ENCODE measurements at regions not wholly inside any gene's neighbourhood (a gene's known extent, or its start where the extent isn't known, plus 50 kb on each side); places are given as distances from the start of the nearest gene placed in this dataset.

DNA sequence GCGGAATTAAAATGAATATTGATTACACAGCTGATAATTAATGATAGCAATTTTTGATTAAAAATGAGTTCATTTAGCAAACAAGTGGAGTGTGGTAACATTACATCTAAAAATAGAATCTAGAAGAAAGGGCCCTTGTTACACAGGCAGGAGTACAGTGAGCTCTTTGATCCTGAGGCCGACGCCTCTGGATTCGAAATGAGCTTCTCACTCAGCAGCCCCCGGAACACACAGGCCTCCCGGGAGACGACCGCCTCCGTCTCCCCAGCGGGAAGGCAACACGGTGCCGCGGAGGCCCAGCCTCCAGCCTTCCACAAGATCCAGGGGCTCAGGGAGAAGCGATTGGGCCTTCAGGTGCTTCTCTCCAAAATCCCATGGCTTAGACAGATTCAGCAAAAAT is 379.1 kb downstream of the BRD1 start:
- Histone ChIP-seq H3K9me3 (ENCODE audit: control insufficient read depth in 1 of 2, insufficient read depth in 1 of 2, low read depth in 1 of 2, low read length in 2 of 2) (no peaks in the 10 kb centered on the region), H3K4me1 (ENCODE audit: control insufficient read depth in 1 of 2, insufficient read depth in 2 of 2, low read length in 2 of 2) (no peaks in the 10 kb centered on the region), H3K27ac (ENCODE audit: low read depth, low read length) (no peak overlapping the region), H2AFZ (ENCODE audit: low read depth, low read length, poor library complexity, severe bottlenecking) (no peak overlapping the region), H3K27me3 (ENCODE audit: insufficient read depth, low read length) (no peaks in the 10 kb centered on the region), H3K9ac (ENCODE audit: low read length) (no peak overlapping the region), H3K36me3 (ENCODE audit: control insufficient read depth in 1 of 2, insufficient read depth in 2 of 2, low read length in 2 of 2) (no peaks in the 10 kb centered on the region), H3K9me2 (ENCODE audit: insufficient read depth) (no peaks in the 10 kb centered on the region), H3K79me2 (ENCODE audit: insufficient read depth, low read length) (no peaks in the 10 kb centered on the region), H3K4me2 (ENCODE audit: low read length) (no peak overlapping the region), H3K4me3 (replicated peaks in 1 of 2; ENCODE audit: low read depth in 1 of 2, low read length in 2 of 2) (no peak overlapping the region), H4K20me1 (ENCODE audit: insufficient read depth) (no peaks in the 10 kb centered on the region)
- ChIA-PET CTCF (no interaction called here), RAD21 (ENCODE audit: low non-redundant PET in 1 of 2, low total read pairs in 2 of 2, uncharacterized antibody in 2 of 2, unreplicated experiment in 2 of 2) (no interaction called here), POLR2A (no interaction called here)
- intact Hi-C loops (cut with micrococcal nuclease) = no loop called here
- DNase-seq (ENCODE audit: low read depth, low spot score) (no peak), ATAC-seq (no peak)
- TF ChIP-seq EGR1 (IDR thresholded peaks at IDR 0.05; ENCODE audit: low read depth) (no peak), SIN3A (IDR thresholded peaks at IDR 0.05; ENCODE audit: low read depth) (no peak), SP1 (IDR thresholded peaks at IDR 0.05; ENCODE audit: low read depth) (no peak), EZH2phosphoT487 (IDR thresholded peaks at IDR 0.05; ENCODE audit: borderline replicate concordance) (no peak)
- no TSS peak for BruUV-seq (replicated peaks)

GRCh38 chr22:49447837-49448236 is 379.8 kb downstream of the BRD1 start:
- CTCF ChIA-PET = no interaction called here
- no peak overlapping the region for H3K4me2 ChIP-seq (ENCODE audit: low read length)
- ATAC-seq (no peak), DNase-seq (ENCODE audit: low read depth, low spot score) (no peak)
- H3K36me3 ChIP-seq (ENCODE audit: control insufficient read depth in 1 of 2, insufficient read depth in 2 of 2, low read length in 2 of 2) = no peaks in the 10 kb centered on the region
- H3K27me3 ChIP-seq (ENCODE audit: insufficient read depth, low read length) = no peaks in the 10 kb centered on the region
- H3K4me3 ChIP-seq (replicated peaks in 1 of 2; ENCODE audit: low read depth in 1 of 2, low read length in 2 of 2) = no peak overlapping the region
- RAD21 ChIA-PET (ENCODE audit: low non-redundant PET in 1 of 2, low total read pairs in 2 of 2, uncharacterized antibody in 2 of 2, unreplicated experiment in 2 of 2) = no interaction called here
- no peak overlapping the region for H2AFZ ChIP-seq (ENCODE audit: low read depth, low read length, poor library complexity, severe bottlenecking)
- no peaks in the 10 kb centered on the region for H4K20me1 ChIP-seq (ENCODE audit: insufficient read depth)
- H3K9me3 ChIP-seq (ENCODE audit: control insufficient read depth in 1 of 2, insufficient read depth in 1 of 2, low read depth in 1 of 2, low read length in 2 of 2) = no peaks in the 10 kb centered on the region
- no peaks in the 10 kb centered on the region for H3K4me1 ChIP-seq (ENCODE audit: control insufficient read depth in 1 of 2, insufficient read depth in 2 of 2, low read length in 2 of 2)
- H3K79me2 ChIP-seq (ENCODE audit: insufficient read depth, low read length) = no peaks in the 10 kb centered on the region
- BruUV-seq (replicated peaks) = no TSS peak
- H3K27ac ChIP-seq (ENCODE audit: low read depth, low read length) = no peak overlapping the region
- H3K9me2 ChIP-seq (ENCODE audit: insufficient read depth) = no peaks in the 10 kb centered on the region
- TF ChIP-seq POLR2AphosphoS5 (IDR thresholded peaks at IDR 0.05; ENCODE audit: low read depth, low read length) = no peak
- TF ChIP-seq JUND (IDR thresholded peaks at IDR 0.05) = no peak
- no peak for TF ChIP-seq SIN3A (IDR thresholded peaks at IDR 0.05; ENCODE audit: low read depth)
- no peak for TF ChIP-seq FOSL1 (IDR thresholded peaks at IDR 0.05; ENCODE audit: low read depth)
- no peak for TF ChIP-seq ATF3 (IDR thresholded peaks at IDR 0.05)
- TF ChIP-seq ELF1 (IDR thresholded peaks at IDR 0.05; ENCODE audit: borderline replicate concordance, low read depth) = no peak
- no peak for TF ChIP-seq SP1 (IDR thresholded peaks at IDR 0.05; ENCODE audit: low read depth)
- no peak for TF ChIP-seq CBX3 (IDR thresholded peaks at IDR 0.05; ENCODE audit: low read depth)
- no peak for TF ChIP-seq ZNF274 (IDR thresholded peaks at IDR 0.05; ENCODE audit: low read depth, low read length)
- no peak for TF ChIP-seq POLR2A (IDR thresholded peaks at IDR 0.05; ENCODE audit: borderline replicate concordance, extremely low read depth, insufficient read depth, insufficient read length)
- no peak for TF ChIP-seq YY1 (IDR thresholded peaks at IDR 0.05; ENCODE audit: extremely low read depth, insufficient replicate concordance, low read depth, low read length)
- TF ChIP-seq EGR1 (IDR thresholded peaks at IDR 0.05; ENCODE audit: low read depth) = no peak
- no peak for TF ChIP-seq CEBPB (IDR thresholded peaks at IDR 0.05; ENCODE audit: low read depth)
- TF ChIP-seq, protein P1, sequence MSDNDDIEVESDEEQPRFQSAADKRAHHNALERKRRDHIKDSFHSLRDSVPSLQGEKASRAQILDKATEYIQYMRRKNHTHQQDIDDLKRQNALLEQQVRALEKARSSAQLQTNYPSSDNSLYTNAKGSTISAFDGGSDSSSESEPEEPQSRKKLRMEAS (IDR thresholded peaks at IDR 0.05) = no peak
- TF ChIP-seq CTCF (IDR thresholded peaks at IDR 0.05 in 2 of 3, conservative IDR thresholded peaks at IDR 0.05 in 1 of 3; ENCODE audit: borderline replicate concordance in 1 of 3, insufficient read depth in 1 of 3, low read depth in 2 of 3, low read length in 2 of 3) = no peak
- no peak for TF ChIP-seq EZH2phosphoT487 (IDR thresholded peaks at IDR 0.05; ENCODE audit: borderline replicate concordance)
- POLR2A ChIA-PET = no interaction called here
- intact Hi-C loops (cut with micrococcal nuclease) = no loop called here
- no peak overlapping the region for H3K9ac ChIP-seq (ENCODE audit: low read length)
